GM21515 (cell line): ENCODE measurements at regions not wholly inside any gene's neighbourhood (a gene's known extent, or its start where the extent isn't known, plus 50 kb on each side); places are given as distances from the start of the nearest gene placed in this dataset.

Experiments
- ATAC-seq: cut with Tn5 transposase; IDR thresholded peaks from one replicate; pipeline ENCODE4 v1.9.1; 2021; ENCODE audit not compliant: unreplicated experiment

- ATAC-seq = no peak
These were observed 859.4 kb upstream of the NR2F2 start for GRCh38 chr15:95470997-95471689.

GRCh38 chr15:95471690-95472086, 858.8 kb upstream of the NR2F2 start:
- ATAC-seq = no peak

- no peak for ATAC-seq
These were observed 855.4 kb upstream of the NR2F2 start for GRCh38 chr15:95475067-95475466.

GRCh38 chr15:95479308-95479707, 851.2 kb upstream of the NR2F2 start:
- ATAC-seq = no peak

GRCh38 chr15:95485367-95485766, 845.1 kb upstream of the NR2F2 start:
- ATAC-seq = no peak

- ATAC-seq = no peak
These were observed 844.3 kb upstream of the NR2F2 start for GRCh38 chr15:95486224-95486623.

GRCh38 chr15:95489103-95489502, 841.4 kb upstream of the NR2F2 start:
- no peak for ATAC-seq

GRCh38 chr15:95492388-95493070, 838.0 kb upstream of the NR2F2 start:
- ATAC-seq = no peak

- no peak for ATAC-seq
These were observed 835.4 kb upstream of the NR2F2 start for GRCh38 chr15:95494971-95495541.

GRCh38 chr15:95497634-95498033, 832.9 kb upstream of the NR2F2 start:
- no peak for ATAC-seq

- no peak for ATAC-seq
These were observed 831.5 kb upstream of the NR2F2 start for GRCh38 chr15:95498961-95499360.

- ATAC-seq = no peak
These were observed 831.1 kb upstream of the NR2F2 start for GRCh38 chr15:95499397-95499796.

GRCh38 chr15:95501865-95502264, 828.6 kb upstream of the NR2F2 start:
- no peak for ATAC-seq

- ATAC-seq = no peak
These were observed 827.4 kb upstream of the NR2F2 start for GRCh38 chr15:95503107-95503506.

GRCh38 chr15:95503640-95504225, 826.8 kb upstream of the NR2F2 start:
- ATAC-seq = no peak

- no peak for ATAC-seq
These were observed 818.8 kb upstream of the NR2F2 start for GRCh38 chr15:95511671-95512070.

GRCh38 chr15:95512906-95513305, 817.6 kb upstream of the NR2F2 start:
- ATAC-seq = no peak

- no peak for ATAC-seq
These were observed 810.6 kb upstream of the NR2F2 start for GRCh38 chr15:95519887-95520286.

- ATAC-seq = no peak
These were observed 810.0 kb upstream of the NR2F2 start for GRCh38 chr15:95520511-95520910.

- no peak for ATAC-seq
These were observed 809.6 kb upstream of the NR2F2 start for GRCh38 chr15:95520922-95521321.

- no peak for ATAC-seq
These were observed 808.0 kb upstream of the NR2F2 start for GRCh38 chr15:95522533-95522932.

- ATAC-seq = no peak
These were observed 801.6 kb upstream of the NR2F2 start for GRCh38 chr15:95528920-95529319.
